HG03565 (cell line): ENCODE measurements at regions not wholly inside any gene's neighbourhood (a gene's known extent, or its start where the extent isn't known, plus 50 kb on each side); places are given as distances from the start of the nearest gene placed in this dataset.
A peak's percentile ranks its signal among the peaks of the same experiment; 100 is the strongest.

Experiments used
- ATAC-seq: cut with Tn5 transposase; IDR thresholded peaks from one replicate; pipeline ENCODE4 v1.9.1; 2021; ENCODE audit warnings: mild to moderate bottlenecking, moderate library complexity; ENCODE audit not compliant: unreplicated experiment

DNA sequence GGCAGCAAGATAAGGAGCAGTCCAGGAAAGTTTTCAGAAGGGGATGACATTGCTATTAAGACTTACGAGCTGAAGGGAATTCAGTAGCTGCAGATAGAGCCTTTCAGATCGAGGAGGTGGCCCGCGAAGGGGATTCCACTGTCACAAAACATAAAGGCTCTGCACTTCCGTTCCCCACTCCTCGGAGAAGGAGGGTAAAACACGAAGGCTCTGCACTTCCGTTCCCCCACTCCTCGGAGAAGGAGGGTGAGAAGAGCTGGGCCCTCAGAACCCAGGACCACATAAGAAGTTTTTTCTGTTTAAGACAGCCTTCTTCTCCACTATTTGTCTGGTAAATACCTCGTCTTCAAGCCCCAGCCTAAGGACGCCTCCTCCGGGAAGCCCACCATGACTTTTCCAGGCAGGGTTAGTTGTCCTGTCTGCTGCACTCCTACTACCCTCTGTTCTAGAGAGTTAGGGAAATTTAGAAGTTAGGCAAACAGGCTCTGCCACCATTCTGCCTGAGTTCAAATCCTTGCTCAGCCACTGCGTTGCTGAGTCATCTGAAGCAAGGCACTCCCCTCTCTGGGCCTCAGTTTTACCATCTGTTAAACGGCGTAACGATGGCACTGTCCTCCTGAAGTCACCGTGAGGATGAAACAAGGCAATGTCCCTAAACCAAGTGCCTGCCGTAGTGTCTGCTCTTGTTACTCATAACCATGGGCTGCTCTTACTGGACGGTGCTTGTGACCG is 134.1 kb upstream of the HES1 start:
- ATAC-seq: no peak

DNA sequence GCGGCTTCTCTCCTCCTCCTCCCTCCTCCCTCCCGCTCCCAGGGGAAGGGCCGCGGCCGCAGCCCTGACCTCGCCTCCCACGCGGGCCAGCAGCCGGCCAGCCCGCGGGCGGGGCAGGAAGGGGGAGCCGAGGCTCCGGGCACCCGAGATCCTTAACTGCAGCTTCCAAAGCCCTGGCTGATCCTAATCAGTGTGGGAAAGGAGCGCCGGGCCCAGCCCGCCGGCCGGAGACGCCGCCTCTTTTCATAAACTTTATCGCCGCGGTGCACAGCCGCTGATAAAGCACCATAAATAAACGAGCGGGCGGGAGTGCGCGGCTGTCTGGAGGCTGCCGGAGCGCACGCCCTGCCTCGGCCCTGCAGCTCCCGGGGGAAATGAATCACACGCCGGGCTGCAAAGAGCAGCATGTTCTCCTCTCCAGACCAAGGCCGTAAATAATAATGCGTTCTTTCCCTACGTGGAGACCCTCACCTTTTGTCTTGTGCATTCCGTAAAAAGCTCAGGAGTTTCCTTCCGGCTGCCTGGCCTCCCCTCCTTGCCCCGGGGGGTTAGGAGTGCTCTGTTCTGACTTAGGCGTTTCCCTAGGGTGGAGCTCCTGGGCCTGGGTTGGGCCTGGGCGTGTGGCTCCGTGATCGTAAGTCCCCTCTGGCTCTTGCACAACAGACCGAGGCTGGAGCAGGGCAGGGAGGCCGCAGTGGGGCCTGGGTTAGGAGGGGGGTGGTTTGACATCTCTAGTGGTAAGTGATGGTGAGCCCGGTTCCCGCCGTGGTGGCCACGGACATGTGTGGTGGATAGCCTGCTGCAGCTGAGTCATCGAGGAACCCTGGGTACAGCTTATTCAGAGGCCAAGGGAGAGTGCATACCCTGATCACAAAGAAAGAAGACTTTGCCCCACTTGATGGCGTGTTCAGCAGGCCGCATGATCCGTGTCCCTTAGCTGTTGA is 132.6 kb upstream of the HES1 start:
- peak; percentile 43 for ATAC-seq

DNA sequence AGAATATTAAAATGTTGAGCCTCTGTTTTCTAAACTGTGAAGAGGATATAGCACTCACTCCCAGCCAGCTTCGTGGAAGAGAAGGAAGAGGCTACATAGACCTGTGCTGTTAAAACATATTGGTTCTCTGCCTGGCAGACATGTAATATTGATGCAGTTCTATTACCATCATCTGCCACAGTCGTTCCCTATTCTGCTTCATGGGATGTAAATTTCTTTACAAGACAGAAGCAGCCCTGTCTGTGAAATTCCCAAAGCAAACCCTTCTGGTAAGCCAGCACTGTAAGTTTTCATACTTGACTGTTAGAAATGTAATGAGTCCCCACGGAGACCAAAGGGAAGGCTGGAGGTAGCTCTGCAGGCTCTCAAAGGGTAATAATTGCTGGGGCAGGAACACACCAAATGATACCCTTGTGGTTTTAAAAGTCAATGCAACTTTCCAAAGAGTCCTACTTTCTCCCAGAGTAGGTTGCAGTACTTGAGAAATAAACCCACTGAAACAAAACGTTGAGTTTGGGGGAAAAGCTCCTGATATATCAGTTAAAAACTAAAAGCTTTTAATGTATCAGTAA is 129.9 kb upstream of the HES1 start:
- no peak for ATAC-seq

DNA sequence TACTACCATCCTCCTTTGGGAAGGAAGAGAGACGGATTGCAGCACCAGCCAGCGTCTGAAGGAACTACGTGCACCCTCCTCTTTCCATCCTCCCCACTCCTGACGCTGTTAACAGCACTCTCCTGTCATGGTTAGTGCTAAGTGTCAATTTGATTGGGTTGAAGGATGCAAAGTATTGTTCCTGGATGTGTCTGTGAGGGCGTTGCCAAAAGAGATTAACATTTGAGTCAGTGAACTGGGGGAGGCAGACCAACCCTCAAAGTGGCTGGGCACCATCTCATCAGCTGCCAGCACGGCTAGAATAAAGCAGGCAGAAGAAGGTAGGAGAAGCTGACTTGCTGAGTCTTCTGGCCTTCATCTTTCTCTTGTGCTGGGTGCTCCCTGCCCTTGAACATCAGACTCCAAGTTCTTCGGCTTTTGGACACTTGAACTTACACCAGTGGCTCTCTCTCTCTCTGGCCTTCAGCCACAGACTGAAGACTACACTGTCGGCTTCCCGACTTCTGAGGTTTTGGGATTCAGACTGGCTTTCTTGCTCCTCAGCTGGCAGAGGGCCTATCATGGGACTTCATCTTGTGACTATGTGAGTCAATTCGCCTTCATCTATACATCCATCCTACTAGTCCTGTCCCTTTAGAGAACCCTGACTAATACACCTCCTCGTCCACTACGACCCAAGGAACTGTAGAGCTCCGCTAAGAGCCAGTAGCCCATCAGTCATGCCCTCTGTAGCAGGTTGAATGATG is 128.2 kb upstream of the HES1 start:
- no peak for ATAC-seq

DNA sequence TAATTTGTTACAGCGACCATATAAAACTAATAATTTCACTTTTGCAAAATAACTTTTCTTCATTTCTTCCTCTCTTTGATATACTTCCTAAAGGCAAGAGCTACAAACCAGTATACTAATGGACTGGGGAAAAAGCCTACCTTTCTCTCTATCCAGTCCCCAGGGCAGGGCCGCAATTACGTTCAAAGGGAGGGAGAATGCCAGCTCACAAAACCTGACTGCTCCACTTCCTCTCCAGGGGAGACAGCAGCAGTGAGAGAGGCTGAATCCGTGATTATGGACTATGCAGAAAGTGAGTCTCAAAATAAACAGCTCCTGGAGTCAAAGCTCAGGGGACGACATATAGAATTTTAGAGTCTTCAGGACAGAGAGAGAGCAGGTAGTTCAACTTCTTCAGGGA is 126.9 kb upstream of the HES1 start:
- no peak for ATAC-seq

DNA sequence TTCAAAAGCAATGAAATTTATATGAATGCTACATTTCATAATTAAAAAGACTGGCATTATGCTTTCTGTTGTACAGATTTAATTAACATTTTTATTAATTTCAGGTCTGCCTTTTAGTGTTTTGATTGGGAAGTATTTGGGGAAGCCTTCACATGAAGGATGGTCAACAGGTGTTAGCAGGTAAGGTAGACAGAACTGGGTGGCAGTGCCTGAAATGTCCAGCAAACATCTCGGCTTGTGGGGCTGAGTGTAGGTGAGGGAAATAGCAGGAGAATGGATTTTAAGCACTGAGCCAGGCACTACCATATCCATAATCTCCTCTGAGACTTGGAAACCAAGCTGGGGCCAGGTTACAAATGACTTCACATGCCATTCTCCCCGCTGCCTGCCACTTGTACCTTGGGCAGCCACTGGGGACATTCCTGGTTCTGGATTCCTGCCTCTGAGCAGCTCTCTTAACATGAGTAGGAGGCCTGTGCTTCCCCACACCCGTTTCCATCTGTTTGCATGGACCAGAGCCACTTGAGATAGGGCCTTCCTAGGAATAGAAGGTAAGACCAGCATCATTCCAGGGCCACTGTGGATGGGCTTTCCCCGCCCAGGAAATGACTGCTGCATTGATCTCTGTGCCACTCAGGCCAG is 125.9 kb upstream of the HES1 start:
- no peak for ATAC-seq

DNA sequence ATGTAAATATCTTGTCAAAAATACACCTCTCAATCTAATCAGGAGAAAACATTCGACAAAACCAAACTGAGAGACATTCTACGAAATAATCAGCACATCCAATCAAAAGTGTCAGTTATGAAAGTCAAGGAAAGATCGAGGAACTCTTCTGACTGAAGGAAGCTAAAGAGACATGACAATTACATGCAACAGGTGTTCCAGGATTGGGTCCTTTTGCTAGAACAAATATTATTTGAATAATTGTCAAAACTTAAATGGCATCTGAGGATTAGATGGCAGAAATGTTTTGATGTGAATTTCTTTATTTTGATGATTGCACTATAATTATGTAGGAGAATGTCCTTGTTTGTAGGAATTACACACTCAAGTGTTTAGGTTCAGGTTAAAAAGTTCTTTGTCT is 124.1 kb upstream of the HES1 start:
- no peak for ATAC-seq

DNA sequence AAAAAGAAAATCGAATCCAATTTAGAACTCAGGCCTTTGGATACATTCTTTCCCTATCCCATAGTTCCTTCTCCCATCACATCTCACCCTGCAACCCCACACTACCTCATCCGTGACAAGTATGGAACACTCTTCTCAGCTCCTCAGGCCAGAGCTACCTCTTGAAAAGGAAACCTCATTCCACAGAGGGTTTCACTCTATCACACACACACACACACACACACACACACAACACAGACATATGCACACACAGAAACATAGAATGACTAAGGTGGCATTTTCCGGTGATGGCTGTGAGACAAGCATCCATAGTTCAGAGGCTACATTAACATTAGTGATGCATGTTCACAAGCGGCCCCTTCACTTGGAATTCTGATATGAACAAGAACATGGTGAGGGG is 122.0 kb upstream of the HES1 start:
- no peak for ATAC-seq

DNA sequence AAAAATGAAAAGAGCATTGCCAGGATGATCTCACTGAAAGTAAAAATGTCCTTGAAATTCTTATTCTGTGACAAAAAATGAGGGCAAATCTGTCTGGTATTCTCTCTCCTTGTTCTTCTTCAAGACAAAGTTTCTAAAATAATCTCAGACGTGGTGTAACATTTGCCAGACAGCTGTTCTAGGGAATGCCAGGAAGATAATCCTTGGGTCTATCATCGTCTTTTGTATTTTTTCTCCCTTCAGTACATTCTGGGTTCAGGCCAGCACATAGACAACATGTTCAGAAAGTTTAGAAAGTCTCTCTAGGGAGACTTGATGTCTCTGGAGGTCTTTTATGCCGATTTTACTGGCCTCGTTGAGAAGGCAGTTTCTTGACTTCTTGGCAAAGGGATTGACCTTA is 121.2 kb upstream of the HES1 start:
- ATAC-seq: no peak

DNA sequence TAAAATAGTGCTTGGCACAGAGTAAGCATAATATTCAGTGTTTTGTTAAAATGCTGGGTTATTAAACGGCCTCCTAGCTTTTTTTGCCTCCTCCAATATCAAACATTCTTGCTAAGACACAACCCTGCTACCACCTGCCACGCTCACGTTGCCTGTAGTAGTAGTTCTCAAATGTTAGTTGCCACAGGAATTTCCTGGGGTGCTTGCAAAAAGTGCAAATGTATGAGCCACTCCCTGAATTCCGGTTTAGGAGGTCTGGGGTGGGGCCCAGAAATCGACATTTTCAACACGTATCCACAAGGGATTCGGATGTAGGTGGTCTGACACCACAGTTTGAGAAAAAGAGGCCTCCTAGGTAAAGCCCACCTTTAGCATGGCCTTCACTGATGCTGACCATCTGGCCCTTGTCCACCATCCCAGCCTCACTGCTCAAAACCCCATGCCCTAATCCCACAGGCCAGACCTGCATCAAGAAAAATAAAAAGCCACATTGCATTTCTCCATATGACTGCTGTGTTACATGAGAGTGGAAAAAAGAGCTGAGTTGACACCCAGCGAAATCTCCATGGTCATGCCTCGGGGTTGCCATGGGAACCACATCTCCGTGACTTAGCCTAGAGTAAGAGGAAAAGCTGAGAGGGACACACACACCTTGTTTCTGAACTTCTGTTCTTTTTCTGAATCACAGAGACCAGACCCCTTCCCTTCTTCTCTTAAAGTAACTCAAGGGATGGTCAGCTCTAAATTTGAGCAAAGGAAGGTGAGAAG is 116.4 kb upstream of the HES1 start:
- no peak for ATAC-seq

DNA sequence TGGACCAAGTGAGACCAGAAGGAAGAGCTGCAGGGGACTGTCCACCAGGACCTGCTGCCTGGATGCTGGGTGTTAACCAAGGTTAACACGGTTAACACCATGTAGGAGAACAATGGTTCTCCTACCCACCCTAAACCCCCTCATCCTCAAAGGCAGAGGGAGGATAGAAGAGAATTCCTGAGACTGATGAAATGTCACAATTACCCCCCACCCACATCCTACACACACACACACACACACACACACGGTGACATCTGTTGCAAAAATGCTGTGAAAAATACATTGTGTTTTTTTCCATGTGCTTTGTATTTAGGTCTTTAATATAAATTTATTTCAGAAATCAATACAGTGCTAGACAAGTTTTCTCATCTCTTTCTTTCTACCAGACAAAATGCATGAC is 113.9 kb upstream of the HES1 start:
- ATAC-seq: no peak

DNA sequence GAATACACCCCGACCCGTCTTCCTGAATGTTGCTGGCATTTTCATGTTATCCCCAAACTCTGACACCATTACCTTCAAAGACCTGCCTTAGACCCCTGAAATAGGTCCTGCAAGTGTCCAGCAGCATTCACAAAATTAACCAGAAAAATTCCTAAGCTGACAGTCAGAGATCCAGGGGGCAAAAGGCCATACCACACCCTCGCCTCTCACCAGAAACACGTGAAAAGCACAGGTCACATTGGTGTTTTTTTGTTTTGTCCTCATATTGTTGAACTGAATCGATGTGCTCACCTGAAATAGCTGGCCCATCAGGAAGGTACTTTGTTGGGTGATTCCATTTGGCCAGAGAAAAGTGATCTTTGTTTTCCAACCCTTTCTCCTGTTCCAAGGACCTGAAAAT is 113.1 kb upstream of the HES1 start:
- no peak for ATAC-seq

DNA sequence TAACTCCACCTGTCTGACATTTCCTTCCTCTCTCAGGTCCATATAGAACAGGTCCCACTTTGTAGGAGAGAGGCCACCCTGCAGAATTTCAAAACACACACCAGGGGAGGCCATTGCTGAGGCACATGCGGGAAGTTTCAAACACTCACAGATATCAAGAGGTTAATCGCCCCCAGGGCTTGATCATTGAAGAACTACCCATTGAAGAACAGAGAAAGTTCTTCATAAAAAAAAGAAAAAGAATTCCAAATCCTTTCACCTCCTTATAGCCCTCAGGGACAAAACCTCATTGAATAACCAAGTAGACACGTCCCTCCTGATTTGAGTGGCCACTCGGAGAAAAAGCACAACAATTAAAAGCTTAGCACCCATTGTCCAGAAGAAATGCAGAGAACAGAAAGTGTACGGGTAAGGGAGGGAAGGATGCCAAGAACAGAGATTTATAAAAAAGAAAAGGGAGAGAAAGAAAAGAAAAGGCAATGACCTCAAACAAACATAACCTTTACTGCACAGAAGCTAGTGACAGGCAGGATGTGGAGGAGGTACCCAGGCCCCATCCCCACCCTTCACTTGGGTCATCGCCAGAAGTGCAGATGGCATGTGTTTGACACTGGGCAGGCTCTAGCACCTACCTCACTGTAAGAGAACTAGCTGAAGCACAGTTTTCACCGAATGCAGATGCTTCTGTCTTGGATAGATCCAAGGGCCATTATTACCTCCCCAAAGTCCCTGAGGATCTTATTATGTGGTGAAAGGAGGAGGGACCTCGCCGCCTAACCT is 112.3 kb upstream of the HES1 start:
- no peak for ATAC-seq

DNA sequence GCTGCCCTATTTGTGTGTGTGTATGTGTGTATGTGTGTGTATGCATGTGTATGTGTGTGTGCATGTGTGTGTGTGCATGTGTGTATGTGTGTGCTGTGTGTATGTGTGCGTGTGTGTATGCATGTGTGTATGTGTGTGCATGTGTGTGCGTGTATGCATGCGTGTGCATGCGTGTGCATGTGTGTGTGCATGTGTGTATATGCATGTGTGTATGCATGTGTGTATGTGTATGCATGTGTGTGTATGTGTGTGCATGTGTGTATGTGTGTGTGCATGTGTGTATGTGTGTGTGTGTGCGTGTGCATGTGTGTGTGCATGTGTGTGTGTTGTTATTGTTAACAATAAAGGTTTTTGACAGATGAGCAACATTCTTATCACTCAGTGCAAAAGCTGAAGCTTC is 110.8 kb upstream of the HES1 start:
- ATAC-seq: no peak

DNA sequence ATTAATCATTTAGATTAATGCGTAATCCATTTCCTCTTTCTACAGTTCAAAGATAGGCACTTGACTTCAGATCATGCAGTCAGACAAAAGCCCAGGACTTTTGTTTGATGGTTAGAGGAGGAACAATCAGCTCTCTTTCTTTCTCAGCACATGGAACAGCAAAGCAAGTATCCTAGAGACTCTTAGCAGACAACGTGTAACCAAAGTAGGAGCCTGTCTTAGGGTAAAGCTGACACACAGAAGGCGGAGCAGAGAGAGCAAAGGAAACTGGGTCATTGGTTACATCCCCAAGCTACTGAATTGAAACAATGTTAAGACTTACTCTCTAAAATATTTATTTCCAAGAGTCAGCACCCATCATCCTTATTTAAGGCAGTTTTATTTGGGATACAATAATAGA is 110.0 kb upstream of the HES1 start:
- ATAC-seq: no peak

DNA sequence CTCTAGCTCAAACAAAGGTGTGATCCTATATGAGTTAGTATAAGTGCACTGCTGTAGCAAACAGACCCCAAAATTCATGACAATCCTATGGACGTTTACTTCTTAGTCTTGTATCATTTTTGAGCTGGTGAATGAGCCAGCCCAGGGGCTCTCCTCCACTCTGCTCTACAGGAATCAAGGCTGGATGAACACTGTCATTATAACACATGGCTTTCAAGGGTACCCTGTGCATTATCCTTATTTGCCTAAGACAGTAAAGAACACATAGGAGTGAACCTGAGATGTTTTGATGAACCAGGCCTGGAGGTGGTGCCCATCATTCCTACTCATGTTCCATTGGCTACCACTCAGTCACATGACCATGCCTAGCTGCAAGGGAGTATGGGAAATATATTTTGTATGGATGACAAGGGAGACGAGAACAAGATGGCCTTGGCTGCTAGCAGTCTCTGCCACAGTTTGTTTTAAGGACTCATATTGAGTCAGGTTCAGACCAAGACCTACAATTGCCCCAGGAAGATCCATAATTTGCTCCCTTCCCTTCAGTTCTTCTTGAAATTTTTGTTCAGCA is 107.4 kb upstream of the HES1 start:
- no peak for ATAC-seq

DNA sequence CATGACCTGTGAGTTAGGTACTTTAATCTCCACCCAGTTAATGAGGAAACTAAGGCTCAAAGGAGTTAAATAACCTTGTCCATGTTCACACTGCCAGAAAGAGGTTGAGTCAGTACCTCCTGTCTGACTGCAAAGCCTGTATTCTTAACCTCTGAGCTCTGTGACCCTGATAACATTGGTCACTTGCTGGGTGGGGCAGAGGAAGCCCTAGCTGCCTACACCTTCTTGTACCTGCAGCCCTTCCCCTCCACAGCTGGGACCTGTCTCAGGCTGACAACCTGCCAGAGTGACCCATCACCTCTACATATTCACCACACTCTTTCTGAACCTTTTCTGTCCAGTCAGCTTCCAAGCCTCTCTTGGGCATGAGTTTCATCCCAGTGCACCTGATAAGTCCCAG is 106.1 kb upstream of the HES1 start:
- no peak for ATAC-seq

DNA sequence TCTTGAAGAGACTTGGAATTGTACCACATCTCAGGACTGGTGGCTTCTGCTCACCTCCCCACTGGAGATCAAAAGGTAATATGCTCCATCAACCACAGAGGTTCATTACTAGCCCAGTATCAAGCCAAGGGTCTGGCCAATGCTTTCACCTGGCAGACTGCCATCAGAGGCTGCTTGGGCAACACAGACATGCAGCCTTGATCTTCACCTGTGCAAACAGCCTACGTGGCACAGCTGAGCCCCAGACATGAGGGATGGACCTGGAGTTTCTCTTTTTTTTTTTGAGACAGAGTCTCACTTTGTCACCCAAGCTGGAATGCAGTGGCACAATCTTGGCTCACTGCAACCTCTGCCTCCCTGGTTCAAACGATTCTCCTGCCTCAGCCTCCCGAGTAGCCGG is 105.6 kb upstream of the HES1 start:
- no peak for ATAC-seq

DNA sequence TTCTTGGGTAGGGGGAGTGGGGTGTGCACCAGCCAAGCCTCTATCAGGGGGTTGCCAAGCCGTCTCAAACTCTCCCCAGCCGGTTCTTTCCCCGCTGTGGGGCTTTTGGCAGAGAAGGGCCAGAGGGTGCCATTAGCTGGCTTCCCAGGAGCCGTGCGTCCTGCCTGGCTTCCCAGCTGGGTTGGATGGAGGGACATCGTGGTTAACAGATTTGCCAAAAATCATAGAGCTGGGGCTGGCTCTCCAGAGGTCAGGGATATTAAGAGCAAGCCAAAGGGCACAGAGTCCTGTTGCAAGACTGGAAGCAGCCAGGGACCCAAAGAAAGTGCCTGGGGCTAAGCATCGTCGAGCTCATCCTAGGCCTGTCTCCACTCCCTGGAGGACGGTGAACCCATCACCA is 104.6 kb upstream of the HES1 start:
- ATAC-seq: no peak
